GM19328 (cell line): ENCODE measurements at regions not wholly inside any gene's neighbourhood (a gene's known extent, or its start where the extent isn't known, plus 50 kb on each side); places are given as distances from the start of the nearest gene placed in this dataset.

Experiments
- ATAC-seq: cut with Tn5 transposase; IDR thresholded peaks from one replicate; pipeline ENCODE4 v1.9.1; 2021; ENCODE audit warnings: mild to moderate bottlenecking, moderate library complexity; ENCODE audit not compliant: unreplicated experiment

GRCh38 chr20:11231742-11232648, 558.2 kb upstream of the JAG1 start:
- no peak for ATAC-seq

- ATAC-seq: no peak
Observed at GRCh38 chr20:11232896-11233295, 559.1 kb upstream of the JAG1 start.

- no peak for ATAC-seq
Observed at GRCh38 chr20:11234181-11234580, 560.4 kb upstream of the JAG1 start.

- no peak for ATAC-seq
Observed at GRCh38 chr20:11234608-11235007, 560.8 kb upstream of the JAG1 start.

- ATAC-seq: no peak
Observed at GRCh38 chr20:11235058-11235457, 561.3 kb upstream of the JAG1 start.

GRCh38 chr20:11242320-11242719, 568.5 kb upstream of the JAG1 start:
- no peak for ATAC-seq

GRCh38 chr20:11245431-11245830, 571.6 kb upstream of the JAG1 start:
- no peak for ATAC-seq

- ATAC-seq: no peak
Observed at GRCh38 chr20:11246251-11246775, 572.5 kb upstream of the JAG1 start.

GRCh38 chr20:11247046-11248010, 573.5 kb upstream of the JAG1 start:
- ATAC-seq: no peak

GRCh38 chr20:11248011-11248409, 574.2 kb upstream of the JAG1 start:
- no peak for ATAC-seq

GRCh38 chr20:11248687-11249638, 575.2 kb upstream of the JAG1 start:
- ATAC-seq: no peak

GRCh38 chr20:11249683-11250082, 575.9 kb upstream of the JAG1 start:
- ATAC-seq: no peak

GRCh38 chr20:11252447-11252846, 578.6 kb upstream of the JAG1 start:
- ATAC-seq: no peak

- no peak for ATAC-seq
Observed at GRCh38 chr20:11255455-11255854, 581.7 kb upstream of the JAG1 start.

GRCh38 chr20:11255860-11256259, 582.1 kb upstream of the JAG1 start:
- no peak for ATAC-seq

GRCh38 chr20:11260611-11261010, 586.8 kb upstream of the JAG1 start:
- ATAC-seq: no peak

- no peak for ATAC-seq
Observed at GRCh38 chr20:11261533-11262000, 587.8 kb upstream of the JAG1 start.

GRCh38 chr20:11266571-11266970, 592.8 kb upstream of the JAG1 start:
- ATAC-seq: no peak

GRCh38 chr20:11267131-11267761, 593.4 kb upstream of the JAG1 start:
- no peak for ATAC-seq
